Endothelial cell (in vitro differentiated cells): ENCODE measurements at regions not wholly inside any gene's neighbourhood (a gene's known extent, or its start where the extent isn't known, plus 50 kb on each side); places are given as distances from the start of the nearest gene placed in this dataset.

ENCODE experiments used
- DNase-seq: peaks from one replicate; pipeline ENCODE4 v3.0.0; 2021; ENCODE audit warnings: low spot score
- H3K27ac Mint-ChIP-seq: one replicate; pipeline ENCODE4 v1.8.0; 2021; ENCODE audit warnings: mixed read lengths, inconsistent platforms; ENCODE audit not compliant: unreplicated experiment
- H3K27me3 Mint-ChIP-seq: one replicate; pipeline ENCODE4 v1.8.0; 2021; ENCODE audit warnings: mild to moderate bottlenecking, moderate library complexity, mixed read lengths, inconsistent platforms; ENCODE audit not compliant: unreplicated experiment
- H3K36me3 Mint-ChIP-seq: one replicate; pipeline ENCODE4 v1.8.0; 2021; ENCODE audit warnings: mild to moderate bottlenecking, low read depth, mixed read lengths, inconsistent platforms; ENCODE audit not compliant: unreplicated experiment
- H3K4me1 Mint-ChIP-seq: one replicate; pipeline ENCODE4 v1.8.0; 2021; ENCODE audit warnings: mild to moderate bottlenecking, mixed read lengths, inconsistent platforms; ENCODE audit not compliant: unreplicated experiment
- H3K4me3 Mint-ChIP-seq: one replicate; pipeline ENCODE4 v1.8.0; 2021; ENCODE audit warnings: mild to moderate bottlenecking, mixed read lengths, inconsistent platforms; ENCODE audit not compliant: unreplicated experiment
- H3K9me3 Mint-ChIP-seq: one replicate; pipeline ENCODE4 v1.8.0; 2021; ENCODE audit warnings: mixed read lengths, inconsistent platforms; ENCODE audit not compliant: unreplicated experiment
- CTCF ChIP-seq: fragments of 200-600 bp; sonication (generic); IDR thresholded peaks from one replicate; pipeline ENCODE4 v1.5.0; 2021; ENCODE audit warnings: antibody characterized with exemption; ENCODE audit not compliant: unreplicated experiment

DNA sequence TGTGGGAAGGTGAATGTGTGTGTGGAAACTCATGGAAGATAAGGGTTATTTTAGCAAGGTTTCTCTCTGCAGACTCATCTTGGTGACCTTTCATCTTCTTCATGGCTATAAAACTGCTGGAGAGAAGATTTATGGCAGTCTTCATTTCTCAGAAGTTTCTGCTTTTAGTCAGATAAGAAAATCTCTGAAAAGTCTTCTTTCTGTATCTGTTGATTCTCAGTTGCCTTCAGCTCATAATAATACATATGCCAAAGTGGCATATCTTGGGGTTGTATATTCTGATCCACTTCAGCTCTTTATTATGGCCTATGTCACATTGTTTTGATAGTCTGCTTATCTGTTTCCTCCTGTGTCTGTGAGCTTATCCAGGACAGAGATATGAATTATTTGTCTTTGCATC, 143.3 kb upstream of the TMTC4 start:
- no peaks in the 10 kb centered on the region for H3K27me3 Mint-ChIP-seq
- H3K36me3 Mint-ChIP-seq: peaks cover 7% of the 10 kb centered on the region
- H3K4me3 Mint-ChIP-seq: no peak overlapping the region
- no peak overlapping the region for H3K27ac Mint-ChIP-seq
- TF ChIP-seq CTCF: no peak
- H3K4me1 Mint-ChIP-seq: peaks cover 5% of the 10 kb centered on the region
- no peak for DNase-seq
- H3K9me3 Mint-ChIP-seq: peaks cover 5% of the 10 kb centered on the region

GRCh38 chr13:100815476-100816046, 141.0 kb upstream of the TMTC4 start:
- H3K36me3 Mint-ChIP-seq: peaks cover 7% of the 10 kb centered on the region
- no peak overlapping the region for H3K27ac Mint-ChIP-seq
- H3K4me1 Mint-ChIP-seq: peaks cover 9% of the 10 kb centered on the region
- H3K27me3 Mint-ChIP-seq: no peaks in the 10 kb centered on the region
- no peak for DNase-seq
- peaks cover 5% of the 10 kb centered on the region for H3K9me3 Mint-ChIP-seq
- H3K4me3 Mint-ChIP-seq: no peak overlapping the region
- no peak for TF ChIP-seq CTCF

DNA sequence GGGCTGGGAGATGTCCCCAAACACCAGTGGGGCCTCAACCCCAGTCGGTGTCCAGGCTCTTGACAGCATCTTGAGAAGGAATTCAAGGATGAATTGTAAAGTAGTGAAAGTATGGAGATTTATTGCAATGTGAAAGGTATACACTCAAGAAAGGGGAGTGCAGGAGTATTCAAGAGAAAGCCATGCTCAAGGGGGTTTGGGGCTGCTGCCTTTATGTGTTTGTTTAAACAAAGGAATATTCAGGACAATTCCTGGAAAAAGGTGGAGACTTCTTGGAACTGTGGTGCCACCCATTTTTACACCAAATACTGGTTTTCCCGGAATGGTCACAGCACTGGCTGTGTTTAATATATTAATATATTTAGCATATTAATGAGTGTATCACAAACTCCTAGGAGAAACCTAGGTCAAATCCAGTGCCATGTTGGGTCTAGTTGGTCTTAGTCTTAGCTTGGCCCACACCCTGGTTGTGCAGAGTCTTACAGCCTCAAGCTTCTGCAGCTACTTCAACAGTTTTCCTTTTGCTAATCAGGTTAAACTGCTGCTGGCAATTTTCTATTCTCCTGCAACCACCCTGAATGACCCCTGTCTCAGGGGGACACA, 138.5 kb upstream of the TMTC4 start:
- DNase-seq: no peak
- Mint-ChIP-seq H3K4me1 (peaks cover 9% of the 10 kb centered on the region), H3K27ac (no peak overlapping the region), H3K36me3 (peaks cover 7% of the 10 kb centered on the region), H3K9me3 (peaks cover 5% of the 10 kb centered on the region), H3K27me3 (no peaks in the 10 kb centered on the region), H3K4me3 (no peak overlapping the region)
- TF ChIP-seq CTCF: no peak

DNA sequence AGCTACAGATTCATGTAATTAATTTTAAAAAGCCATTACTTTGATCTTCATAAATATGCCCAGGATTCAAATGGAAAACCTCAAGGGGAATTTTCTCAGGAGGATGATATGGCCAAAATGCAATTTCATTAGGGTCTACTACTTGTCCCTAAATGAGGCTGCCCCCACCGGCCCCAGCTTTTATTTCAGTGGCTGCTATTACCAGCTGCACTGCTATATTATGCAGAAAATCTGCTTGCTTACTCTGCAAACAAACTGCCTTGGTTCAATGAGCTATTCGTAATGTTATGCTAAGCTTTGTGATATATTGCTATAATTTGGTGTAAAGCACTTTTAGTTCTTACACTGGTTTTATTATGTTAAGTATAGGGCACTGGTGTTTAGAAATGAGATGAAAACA, 137.3 kb upstream of the TMTC4 start:
- no peak overlapping the region for H3K27ac Mint-ChIP-seq
- TF ChIP-seq CTCF: no peak
- DNase-seq: no peak
- no peaks in the 10 kb centered on the region for H3K9me3 Mint-ChIP-seq
- no peaks in the 10 kb centered on the region for H3K27me3 Mint-ChIP-seq
- H3K4me1 Mint-ChIP-seq: peaks cover 9% of the 10 kb centered on the region
- no peak overlapping the region for H3K4me3 Mint-ChIP-seq
- no peaks in the 10 kb centered on the region for H3K36me3 Mint-ChIP-seq

GRCh38 chr13:100811024-100811865, 136.7 kb upstream of the TMTC4 start:
- Mint-ChIP-seq H3K9me3 (no peaks in the 10 kb centered on the region), H3K4me1 (peaks cover 9% of the 10 kb centered on the region), H3K27me3 (no peaks in the 10 kb centered on the region), H3K36me3 (no peaks in the 10 kb centered on the region), H3K4me3 (no peak overlapping the region), H3K27ac (no peak overlapping the region)
- TF ChIP-seq CTCF: no peak
- no peak for DNase-seq
